Activated naive CD4-positive, alpha-beta T cell treated with anti-CD3 and anti-CD28 coated beads for 36 hours (primary cell): ENCODE measurements at regions not wholly inside any gene's neighbourhood (a gene's known extent, or its start where the extent isn't known, plus 50 kb on each side); places are given as distances from the start of the nearest gene placed in this dataset.
"Not testable (repeated sequence)": the region's sequence is repeated elsewhere in the genome, so short reads cannot be mapped to it uniquely, and the experiment has no call there.

Source experiments
- CTCF ChIA-PET: fragments of 350-600 bp; sonication (Branson Sonifier 250); formaldehyde crosslinking; loops from one replicate; lab custom pipeline; 2021; ENCODE audit warnings: antibody characterized with exemption; lab: Charles Lee
- DNase-seq: peaks from one replicate; pipeline ENCODE4 v3.0.0-alpha.2; 2020
- H3K27ac Mint-ChIP-seq: one replicate; pipeline ENCODE4 v1.8.0; 2021; ENCODE audit warnings: mild to moderate bottlenecking, mixed read lengths
- H3K27me3 Mint-ChIP-seq: one replicate; pipeline ENCODE4 v1.8.0; 2021; ENCODE audit warnings: low read depth, mixed read lengths
- H3K36me3 Mint-ChIP-seq: one replicate; pipeline ENCODE4 v1.8.0; 2021; ENCODE audit warnings: low read depth, mixed read lengths
- H3K4me1 Mint-ChIP-seq: one replicate; pipeline ENCODE4 v1.8.0; 2021; ENCODE audit warnings: low read depth, mixed read lengths
- H3K4me3 Mint-ChIP-seq: one replicate; pipeline ENCODE4 v1.8.0; 2021; ENCODE audit warnings: mild to moderate bottlenecking, moderate library complexity, mixed read lengths
- H3K9me3 Mint-ChIP-seq: one replicate; pipeline ENCODE4 v1.8.0; 2021; ENCODE audit warnings: mixed read lengths
- intact Hi-C: fragments of 100-400 bp; cut with micrococcal nuclease; formaldehyde crosslinking; loops from one replicate; pipeline ENCODE4 v1.15.1; 2023

- H3K9me3 Mint-ChIP-seq = no peaks in the 10 kb centered on the region
- no peaks in the 10 kb centered on the region for H3K36me3 Mint-ChIP-seq
- peak overlapping the region; percentile 37 for H3K27ac Mint-ChIP-seq
- peaks cover 9% of the 10 kb centered on the region for H3K4me1 Mint-ChIP-seq
- DNase-seq = peak; percentile 12
- intact Hi-C loops = loop anchor here (1.0 kb wide), 2 partner anchors 26 to 48 kb away; no protein-coding TSS in a partner anchor
- no peaks in the 10 kb centered on the region for H3K27me3 Mint-ChIP-seq
- H3K4me3 Mint-ChIP-seq = no peak overlapping the region
- CTCF ChIA-PET = interaction anchor here (0.6 kb wide), 1 partner anchor 551 kb away, joined by 3 read pairs; no protein-coding TSS in a partner anchor
Measured at GRCh38 chr9:110021891-110022290, 186.1 kb downstream of the C9orf152 start.

GRCh38 chr9:110023221-110023620, 184.7 kb downstream of the C9orf152 start:
- intact Hi-C loops, H3K36me3 Mint-ChIP-seq, H3K4me1 Mint-ChIP-seq, H3K27ac Mint-ChIP-seq, H3K27me3 Mint-ChIP-seq, H3K9me3 Mint-ChIP-seq, H3K4me3 Mint-ChIP-seq, DNase-seq: not testable (repeated sequence)
- CTCF ChIA-PET = interaction anchor here (0.6 kb wide), 1 partner anchor 26 kb away, joined by 3 read pairs; no protein-coding TSS in a partner anchor

GRCh38 chr9:110025551-110026170, 182.3 kb downstream of the C9orf152 start:
- Mint-ChIP-seq H3K4me1 (peaks cover 26% of the 10 kb centered on the region), H3K4me3 (no peak overlapping the region), H3K36me3 (no peaks in the 10 kb centered on the region), H3K27me3 (no peaks in the 10 kb centered on the region), H3K27ac (no peak overlapping the region), H3K9me3 (no peaks in the 10 kb centered on the region)
- DNase-seq = no peak
- CTCF ChIA-PET = interaction anchor here (0.6 kb wide), 1 partner anchor 122 kb away, joined by 3 read pairs; no protein-coding TSS in a partner anchor
- intact Hi-C loops = no loop called here

- H3K27me3 Mint-ChIP-seq = no peaks in the 10 kb centered on the region
- peaks cover 17% of the 10 kb centered on the region for H3K4me1 Mint-ChIP-seq
- no peaks in the 10 kb centered on the region for H3K9me3 Mint-ChIP-seq
- intact Hi-C loops = no loop called here
- no peak overlapping the region for H3K27ac Mint-ChIP-seq
- DNase-seq = no peak
- no peak overlapping the region for H3K4me3 Mint-ChIP-seq
- H3K36me3 Mint-ChIP-seq = no peaks in the 10 kb centered on the region
- CTCF ChIA-PET = interaction anchor here (0.6 kb wide), 1 partner anchor 17 kb away, joined by 3 read pairs; no protein-coding TSS in a partner anchor
Measured at GRCh38 chr9:110027671-110028081, 180.3 kb downstream of the C9orf152 start.

GRCh38 chr9:110028271-110028670, 179.7 kb downstream of the C9orf152 start:
- no peaks in the 10 kb centered on the region for H3K9me3 Mint-ChIP-seq
- intact Hi-C loops = no loop called here
- no peak overlapping the region for H3K27ac Mint-ChIP-seq
- H3K27me3 Mint-ChIP-seq = no peaks in the 10 kb centered on the region
- H3K4me1 Mint-ChIP-seq = peaks cover 17% of the 10 kb centered on the region
- no peak for DNase-seq
- CTCF ChIA-PET = interaction anchor here (0.6 to 1.2 kb wide), 2 partner anchors 14 to 17 kb away, joined by 3 read pairs; no protein-coding TSS in a partner anchor
- H3K36me3 Mint-ChIP-seq = no peaks in the 10 kb centered on the region
- H3K4me3 Mint-ChIP-seq = no peak overlapping the region

GRCh38 chr9:110028676-110029075, 179.3 kb downstream of the C9orf152 start:
- intact Hi-C loops = no loop called here
- H3K4me3 Mint-ChIP-seq = no peak overlapping the region
- no peaks in the 10 kb centered on the region for H3K36me3 Mint-ChIP-seq
- no peak for DNase-seq
- no peak overlapping the region for H3K27ac Mint-ChIP-seq
- CTCF ChIA-PET = interaction anchor here (1.2 kb wide), 1 partner anchor 14 kb away, joined by 3 read pairs; no protein-coding TSS in a partner anchor
- H3K27me3 Mint-ChIP-seq = no peaks in the 10 kb centered on the region
- peaks cover 17% of the 10 kb centered on the region for H3K4me1 Mint-ChIP-seq
- H3K9me3 Mint-ChIP-seq = no peaks in the 10 kb centered on the region

- no peak for DNase-seq
- Mint-ChIP-seq H3K4me3 (no peak overlapping the region), H3K9me3 (no peaks in the 10 kb centered on the region), H3K4me1 (peaks cover 17% of the 10 kb centered on the region), H3K36me3 (no peaks in the 10 kb centered on the region), H3K27ac (no peak overlapping the region), H3K27me3 (no peaks in the 10 kb centered on the region)
- CTCF ChIA-PET = interaction anchor here (1.2 kb wide), 1 partner anchor 13 kb away, joined by 3 read pairs; no protein-coding TSS in a partner anchor
- intact Hi-C loops = no loop called here
Measured at GRCh38 chr9:110029429-110029955, 178.5 kb downstream of the C9orf152 start.

GRCh38 chr9:110029956-110030480, 177.9 kb downstream of the C9orf152 start:
- no peaks in the 10 kb centered on the region for H3K9me3 Mint-ChIP-seq
- CTCF ChIA-PET = no interaction called here
- no peak for DNase-seq
- peaks cover 17% of the 10 kb centered on the region for H3K4me1 Mint-ChIP-seq
- no peak overlapping the region for H3K27ac Mint-ChIP-seq
- no peak overlapping the region for H3K4me3 Mint-ChIP-seq
- H3K27me3 Mint-ChIP-seq = no peaks in the 10 kb centered on the region
- intact Hi-C loops = no loop called here
- no peaks in the 10 kb centered on the region for H3K36me3 Mint-ChIP-seq

GRCh38 chr9:110030632-110031031, 177.3 kb downstream of the C9orf152 start:
- Mint-ChIP-seq H3K27ac (peak overlapping the region; percentile 28), H3K27me3 (no peaks in the 10 kb centered on the region), H3K36me3 (no peaks in the 10 kb centered on the region), H3K4me1 (peaks cover 17% of the 10 kb centered on the region), H3K9me3 (no peaks in the 10 kb centered on the region), H3K4me3 (no peak overlapping the region)
- intact Hi-C loops = no loop called here
- CTCF ChIA-PET = no interaction called here
- DNase-seq = no peak

- Mint-ChIP-seq H3K4me1 (peaks cover 17% of the 10 kb centered on the region), H3K27me3 (no peaks in the 10 kb centered on the region), H3K27ac (no peak overlapping the region), H3K9me3 (no peaks in the 10 kb centered on the region), H3K4me3 (no peak overlapping the region), H3K36me3 (no peaks in the 10 kb centered on the region)
- CTCF ChIA-PET = no interaction called here
- no peak for DNase-seq
- intact Hi-C loops = no loop called here
Measured at GRCh38 chr9:110031511-110032173, 176.3 kb downstream of the C9orf152 start.

- H3K27ac Mint-ChIP-seq, H3K27me3 Mint-ChIP-seq, H3K36me3 Mint-ChIP-seq, CTCF ChIA-PET, H3K9me3 Mint-ChIP-seq, H3K4me3 Mint-ChIP-seq, intact Hi-C loops, DNase-seq: not testable (repeated sequence)
- H3K4me1 Mint-ChIP-seq = peaks cover 17% of the 10 kb centered on the region
Measured at GRCh38 chr9:110032532-110032931, 175.4 kb downstream of the C9orf152 start.

GRCh38 chr9:110033869-110034268, 174.1 kb downstream of the C9orf152 start:
- Mint-ChIP-seq H3K4me3 (no peak overlapping the region), H3K9me3 (no peaks in the 10 kb centered on the region), H3K27ac (no peak overlapping the region), H3K4me1 (peaks cover 17% of the 10 kb centered on the region), H3K36me3 (no peaks in the 10 kb centered on the region), H3K27me3 (no peaks in the 10 kb centered on the region)
- intact Hi-C loops = no loop called here
- no peak for DNase-seq
- CTCF ChIA-PET = no interaction called here
